HL-60 (cell line): ENCODE measurements at regions not wholly inside any gene's neighbourhood (a gene's known extent, or its start where the extent isn't known, plus 50 kb on each side); places are given as distances from the start of the nearest gene placed in this dataset.

Experiments used
- CTCF ChIP-seq: IDR thresholded peaks from one replicate; pipeline ENCODE4 v1.5.1; 2011; ENCODE audit warnings: low read length, control low read depth, inconsistent platforms; ENCODE audit not compliant: insufficient read depth
- GABPA ChIP-seq: IDR thresholded peaks from 2 replicates; pipeline ENCODE4 v1.6.1; 2012; ENCODE audit warnings: low read depth
- POLR2AphosphoS5 ChIP-seq: IDR thresholded peaks from 2 replicates; pipeline ENCODE4 v1.6.1; 2012; ENCODE audit warnings: low read depth
- REST ChIP-seq: IDR thresholded peaks from 2 replicates; pipeline ENCODE4 v1.6.1; 2012; ENCODE audit warnings: low read depth; ENCODE audit not compliant: insufficient replicate concordance
- SPI1 ChIP-seq: IDR thresholded peaks from 2 replicates; pipeline ENCODE4 v1.6.1; 2012; ENCODE audit warnings: low read depth, mild to moderate bottlenecking, borderline replicate concordance

- no peak for TF ChIP-seq CTCF
- no peak for TF ChIP-seq POLR2AphosphoS5
- no peak for TF ChIP-seq GABPA
- no peak for TF ChIP-seq REST
- TF ChIP-seq SPI1 = no peak
These were observed 363.1 kb downstream of the RPS24 start for GRCh38 chr10:78396754-78397153.
